WTC11 (cell line): ENCODE measurements at regions not wholly inside any gene's neighbourhood (a gene's known extent, or its start where the extent isn't known, plus 50 kb on each side); places are given as distances from the start of the nearest gene placed in this dataset.

Experiments
- CTCF ChIP-seq: fragments of 200-600 bp; IDR thresholded peaks from 2 replicates; pipeline ENCODE4 v1.8.0; 2022; ENCODE audit warnings: antibody characterized with exemption
- GABPB1 ChIP-seq: sonication (generic); formaldehyde crosslinking; IDR thresholded peaks from 2 replicates; pipeline ENCODE4 v1.8.1; 2023; ENCODE audit warnings: mild to moderate bottlenecking, missing genetic modification reagents
- JUN ChIP-seq: sonication (generic); formaldehyde crosslinking; IDR thresholded peaks from 2 replicates; pipeline ENCODE4 v1.8.0; 2023; ENCODE audit warnings: mild to moderate bottlenecking, missing genetic modification reagents

- TF ChIP-seq CTCF (no peak), JUN (CRISPR knock-in tag) (no peak), GABPB1 (CRISPR knock-in tag) (no peak)
Measured at GRCh38 chr13:71303144-71303543, 563.9 kb downstream of the DACH1 start.
